ENCODE measurements at regions not wholly inside any gene's neighbourhood (a gene's known extent, or its start where the extent isn't known, plus 50 kb on each side); places are given as distances from the start of the nearest gene placed in this dataset.

DNA sequence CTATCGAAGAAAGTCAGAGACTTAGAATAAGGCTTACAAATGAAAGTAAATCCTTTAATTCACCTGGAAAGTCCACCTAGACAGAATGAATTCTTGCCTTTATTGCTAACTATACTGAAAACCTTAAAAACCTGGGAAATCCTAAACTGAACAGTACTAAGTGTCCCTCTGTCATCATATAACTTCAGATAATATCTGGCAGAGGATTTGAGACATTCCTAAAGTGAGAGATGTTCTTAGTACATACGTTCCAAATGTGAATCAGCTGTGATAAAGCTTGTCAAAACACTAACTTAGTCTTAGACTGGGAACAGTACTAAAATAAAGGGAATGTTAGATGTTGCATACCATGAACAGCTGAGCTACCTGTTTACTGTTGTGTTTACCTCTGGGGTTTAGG lies 121.7 kb downstream of the TNFSF18 start:
- Histone ChIP-seq H3K9me3 (ENCODE audit: low read depth) (no peaks in the 10 kb centered on the region), H3K4me2 (ENCODE audit: unreplicated experiment) (peak overlapping the region; percentile 64), H3K79me2 (ENCODE audit: insufficient read depth) (no peaks in the 10 kb centered on the region), H4K20me1 (ENCODE audit: insufficient read depth) (no peaks in the 10 kb centered on the region), H3K27me3 (replicated peaks; ENCODE audit: insufficient read depth) (no peaks in the 10 kb centered on the region), H3K36me3 (ENCODE audit: low read depth) (no peaks in the 10 kb centered on the region), H3K9ac (no peak overlapping the region), H3K4me1 (ENCODE audit: insufficient read depth) (peaks cover 38% of the 10 kb centered on the region), H3K27ac (peak overlapping the region; percentile 48), H3F3A (ENCODE audit: insufficient read depth) (peaks cover 37% of the 10 kb centered on the region), H3K9me2 (ENCODE audit: insufficient read depth) (no peaks in the 10 kb centered on the region), H2AFZ (no peak overlapping the region), H3K4me3 (no peak overlapping the region)
- no peak for TF ChIP-seq EZH2 (IDR thresholded peaks at IDR 0.05; ENCODE audit: insufficient read depth, poor library complexity, severe bottlenecking)
- TF ChIP-seq EZH2phosphoT487 (IDR thresholded peaks at IDR 0.05; ENCODE audit: insufficient read depth, low read depth), result no peak
- peak; percentile 60 for DNase-seq
- WGBS, 2 experiments (ENCODE audit: low coverage in 1 of 2, low lambda C conversion rate in 2 of 2, missing lambda C conversion rate in 2 of 2), result 50 to 51% methylated on average over 2 of the region's 2 CpGs
- in situ Hi-C loops (cut with MboI), result no loop called here

- Histone ChIP-seq H3K9me3 (ENCODE audit: low read depth) (no peaks in the 10 kb centered on the region), H3K9ac (no peak overlapping the region), H3K79me2 (ENCODE audit: insufficient read depth) (no peaks in the 10 kb centered on the region), H3K27ac (no peak overlapping the region), H3F3A (ENCODE audit: insufficient read depth) (peaks cover 48% of the 10 kb centered on the region), H3K4me3 (no peak overlapping the region), H3K36me3 (ENCODE audit: low read depth) (no peaks in the 10 kb centered on the region), H3K27me3 (replicated peaks; ENCODE audit: insufficient read depth) (no peaks in the 10 kb centered on the region), H3K4me1 (ENCODE audit: insufficient read depth) (peaks cover 50% of the 10 kb centered on the region), H2AFZ (no peak overlapping the region), H4K20me1 (ENCODE audit: insufficient read depth) (no peaks in the 10 kb centered on the region), H3K9me2 (ENCODE audit: insufficient read depth) (no peaks in the 10 kb centered on the region), H3K4me2 (ENCODE audit: unreplicated experiment) (no peak overlapping the region)
- in situ Hi-C loops (cut with MboI), result no loop called here
- whole genome bisulfite sequencing, 2 experiments (ENCODE audit: low coverage in 1 of 2, low lambda C conversion rate in 2 of 2, missing lambda C conversion rate in 2 of 2), result 98 to 99% methylated on average over 2 of the region's 2 CpGs
- no peak for DNase-seq
- TF ChIP-seq EZH2phosphoT487 (IDR thresholded peaks at IDR 0.05; ENCODE audit: insufficient read depth, low read depth) (no peak), EZH2 (IDR thresholded peaks at IDR 0.05; ENCODE audit: insufficient read depth, poor library complexity, severe bottlenecking) (no peak)
Measured at GRCh38 chr1:172930142-172930541, 120.6 kb downstream of the TNFSF18 start.

- Histone ChIP-seq H3K9ac (no peak overlapping the region), H4K20me1 (ENCODE audit: insufficient read depth) (no peaks in the 10 kb centered on the region), H3K27ac (no peak overlapping the region), H3F3A (ENCODE audit: insufficient read depth) (peaks cover 53% of the 10 kb centered on the region), H3K36me3 (ENCODE audit: low read depth) (no peaks in the 10 kb centered on the region), H2AFZ (no peak overlapping the region), H3K4me2 (ENCODE audit: unreplicated experiment) (no peak overlapping the region), H3K27me3 (replicated peaks; ENCODE audit: insufficient read depth) (no peaks in the 10 kb centered on the region), H3K4me1 (ENCODE audit: insufficient read depth) (peaks cover 50% of the 10 kb centered on the region), H3K79me2 (ENCODE audit: insufficient read depth) (no peaks in the 10 kb centered on the region), H3K4me3 (no peak overlapping the region), H3K9me2 (ENCODE audit: insufficient read depth) (no peaks in the 10 kb centered on the region), H3K9me3 (ENCODE audit: low read depth) (no peaks in the 10 kb centered on the region)
- in situ Hi-C loops (cut with MboI), result no loop called here
- no peak for DNase-seq
- no peak for TF ChIP-seq EZH2 (IDR thresholded peaks at IDR 0.05; ENCODE audit: insufficient read depth, poor library complexity, severe bottlenecking)
- TF ChIP-seq EZH2phosphoT487 (IDR thresholded peaks at IDR 0.05; ENCODE audit: insufficient read depth, low read depth), result no peak
- WGBS, 2 experiments (ENCODE audit: low coverage in 1 of 2, low lambda C conversion rate in 2 of 2, missing lambda C conversion rate in 2 of 2), result 97 to 100% methylated on average over 1 of the region's 1 CpG
Measured at GRCh38 chr1:172931340-172931739, 119.4 kb downstream of the TNFSF18 start.

- no peaks in the 10 kb centered on the region for H4K20me1 ChIP-seq (ENCODE audit: insufficient read depth)
- H3K27ac ChIP-seq, result no peak overlapping the region
- H2AFZ ChIP-seq, result no peak overlapping the region
- no peak for DNase-seq
- H3K79me2 ChIP-seq (ENCODE audit: insufficient read depth), result no peaks in the 10 kb centered on the region
- H3K4me2 ChIP-seq (ENCODE audit: unreplicated experiment), result no peak overlapping the region
- in situ Hi-C loops (cut with MboI), result no loop called here
- H3K9ac ChIP-seq, result no peak overlapping the region
- peaks cover 53% of the 10 kb centered on the region for H3F3A ChIP-seq (ENCODE audit: insufficient read depth)
- H3K9me2 ChIP-seq (ENCODE audit: insufficient read depth), result no peaks in the 10 kb centered on the region
- TF ChIP-seq EZH2 (IDR thresholded peaks at IDR 0.05; ENCODE audit: insufficient read depth, poor library complexity, severe bottlenecking) (no peak), EZH2phosphoT487 (IDR thresholded peaks at IDR 0.05; ENCODE audit: insufficient read depth, low read depth) (no peak)
- H3K4me1 ChIP-seq (ENCODE audit: insufficient read depth), result peaks cover 50% of the 10 kb centered on the region
- H3K36me3 ChIP-seq (ENCODE audit: low read depth), result no peaks in the 10 kb centered on the region
- no peaks in the 10 kb centered on the region for H3K9me3 ChIP-seq (ENCODE audit: low read depth)
- H3K4me3 ChIP-seq, result no peak overlapping the region
- no peaks in the 10 kb centered on the region for H3K27me3 ChIP-seq (replicated peaks; ENCODE audit: insufficient read depth)
- WGBS, 2 experiments (ENCODE audit: low coverage in 1 of 2, low lambda C conversion rate in 2 of 2, missing lambda C conversion rate in 2 of 2), result 98 to 99% methylated on average over 4 of the region's 4 CpGs
Measured at GRCh38 chr1:172931761-172932160, 119.0 kb downstream of the TNFSF18 start.

DNA sequence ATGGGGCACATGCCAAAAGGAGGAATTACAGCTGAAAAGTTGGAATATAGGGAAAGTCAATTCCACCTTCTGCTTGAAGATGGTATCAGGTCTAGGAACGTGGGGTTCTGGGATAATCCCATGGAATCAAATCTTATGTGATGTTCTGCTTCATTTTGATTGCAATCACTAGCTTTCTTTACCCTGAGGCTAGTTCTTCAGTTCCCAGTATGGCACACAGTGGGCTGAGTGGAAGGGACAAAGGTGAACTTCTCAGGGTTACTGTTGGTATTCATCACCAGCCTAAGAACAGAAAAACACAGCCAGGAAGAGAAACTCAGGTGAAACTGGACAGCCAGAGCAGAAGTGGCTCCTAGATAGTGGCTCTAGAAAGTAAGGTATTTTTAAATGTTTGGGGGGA lies 117.8 kb downstream of the TNFSF18 start:
- no peak for DNase-seq
- H3K36me3 ChIP-seq (ENCODE audit: low read depth), result no peaks in the 10 kb centered on the region
- peak overlapping the region; percentile 76 for H3K27ac ChIP-seq
- H3K27me3 ChIP-seq (replicated peaks; ENCODE audit: insufficient read depth), result no peaks in the 10 kb centered on the region
- H3K4me3 ChIP-seq, result no peak overlapping the region
- H2AFZ ChIP-seq, result no peak overlapping the region
- in situ Hi-C loops (cut with MboI), result no loop called here
- no peaks in the 10 kb centered on the region for H4K20me1 ChIP-seq (ENCODE audit: insufficient read depth)
- no peaks in the 10 kb centered on the region for H3K79me2 ChIP-seq (ENCODE audit: insufficient read depth)
- H3K9me2 ChIP-seq (ENCODE audit: insufficient read depth), result no peaks in the 10 kb centered on the region
- peaks cover 50% of the 10 kb centered on the region for H3F3A ChIP-seq (ENCODE audit: insufficient read depth)
- no peaks in the 10 kb centered on the region for H3K9me3 ChIP-seq (ENCODE audit: low read depth)
- H3K4me1 ChIP-seq (ENCODE audit: insufficient read depth), result peaks cover 48% of the 10 kb centered on the region
- WGBS, 2 experiments (ENCODE audit: low coverage in 1 of 2, low lambda C conversion rate in 2 of 2, missing lambda C conversion rate in 2 of 2), result 68 to 79% methylated on average over 1 of the region's 1 CpG
- TF ChIP-seq EZH2 (IDR thresholded peaks at IDR 0.05; ENCODE audit: insufficient read depth, poor library complexity, severe bottlenecking), result no peak
- TF ChIP-seq EZH2phosphoT487 (IDR thresholded peaks at IDR 0.05; ENCODE audit: insufficient read depth, low read depth), result no peak
- peak overlapping the region; percentile 47 for H3K4me2 ChIP-seq (ENCODE audit: unreplicated experiment)
- H3K9ac ChIP-seq, result no peak overlapping the region

Data from GM23248 (cell line).